Heart left ventricle (tissue), 16 donors: ENCODE measurements at regions not wholly inside any gene's neighbourhood (a gene's known extent, or its start where the extent isn't known, plus 50 kb on each side); places are given as distances from the start of the nearest gene placed in this dataset.

ENCODE experiments used
- ATAC-seq, 4 donors: fragments of 200-7000 bp; cut with Tn5 transposase; one replicate each; pipeline ENCODE4 v1.9.1; 2020 to 2022; ENCODE audit warnings: moderate library complexity in 4 of 4, mild to moderate bottlenecking in 3 of 4, moderate number of reproducible peaks in 1 of 4
- DNase-seq, 5 donors: peaks; one replicate each; pipeline ENCODE4 v3.0.0-alpha.2; 2020
- H3K27ac ChIP-seq, 12 donors: fragments of 200-600 bp; sonication (generic) in 4 of 12; one replicate each; pipeline versions ENCODE4 v1.5.0 to v1.8.0; 2016 to 2022; ENCODE audit warnings: mild to moderate bottlenecking in 2 of 12
- H3K27me3 ChIP-seq, 9 donors: fragments of 200-600 bp; sonication (generic) in 2 of 9; one replicate each; pipeline versions ENCODE4 v1.5.1 to v1.8.0; 2016 to 2022; ENCODE audit warnings: mild to moderate bottlenecking in 3 of 9
- H3K36me3 ChIP-seq, 9 donors: fragments of 200-600 bp; sonication (generic) in 2 of 9; one replicate each; pipeline versions ENCODE4 v1.5.0 to v1.8.0; 2018 to 2022; ENCODE audit warnings: mild to moderate bottlenecking in 2 of 9
- H3K4me1 ChIP-seq, 12 donors: fragments of 200-600 bp; sonication (generic) in 4 of 12; one replicate each; pipeline versions ENCODE4 v1.5.0 to v1.8.0; 2016 to 2022; ENCODE audit warnings: mild to moderate bottlenecking in 3 of 12
- H3K4me3 ChIP-seq, 12 donors: fragments of 200-600 bp; sonication (generic) in 4 of 12; one replicate each; pipeline versions ENCODE4 v1.5.0 to v1.8.0; 2017 to 2022; ENCODE audit warnings: mild to moderate bottlenecking in 9 of 12, moderate library complexity in 4 of 12
- H3K9me3 ChIP-seq, 12 donors: fragments of 200-600 bp; sonication (generic) in 4 of 12; one replicate each; pipeline versions ENCODE4 v1.5.0 to v1.8.0; 2016 to 2022; ENCODE audit warnings: mild to moderate bottlenecking in 1 of 12
- POLR2A ChIP-seq, 2 donors: fragments of 450-650 bp; IDR thresholded peaks; one replicate each; pipeline ENCODE4 v1.6.1; 2017; ENCODE audit warnings: antibody characterized with exemption in 2 of 2, mild to moderate bottlenecking in 2 of 2, moderate library complexity in 2 of 2
- WGBS, 4 donors: extraction: QIAGEN DNeasy Blood & Tissue Kit in 2 of 4; methylation state at CpG; one replicate each; pipeline versions ENCODE4 v1.1.5 to v1.1.7; 2013 to 2018; 5-methylcytosine and 5-hydroxymethylcytosine counted together
- intact Hi-C, 10 donors: fragments of 100-400 bp; cut with DNase I; formaldehyde crosslinking; loops; one replicate each; pipeline versions ENCODE4 v1.11.1 to v1.14.2; 2022
- TF ChIP-seq, protein P1 (sequence below), 12 donors: fragments of 200-600 bp; sonication (generic) in 4 of 12; IDR thresholded peaks; one replicate each; pipeline versions ENCODE4 v1.5.0 to v1.8.0; 2018 to 2022; ENCODE audit warnings: antibody characterized with exemption in 12 of 12, mild to moderate bottlenecking in 5 of 12
- donor health status: ischemic (EF 13 %, LVEDD 7.1; RV severe dilation, severe dysfunction).
- donor health status: healthy with polysubstance abuse.
- donor health status: DM: no; HTN: yes; CAD: no.
- donor health status: DM: no; HTN: no; CAD: no.
- donor health status: ischemic (EF 25% LVEDD 6.9; RV normal size, moderate dysfunction).
- donor health status: ischemic (EF 25% LVEDD 5.7; RV mildly dilated, moderate dysfunction).
- donor health status: healthy.
- donor health status: DM: yes; HTN: yes; CAD: no.
- donor health status: ischemic (EF 35%, LVEDD 5.7; RV mildly dilated, moderate dysfunction).
- donor health status: nonischemic (EF 11% LVEDD 7.7; RV severe dilation, severe dysfunction).
- donor health status: DM: yes; HTN: yes; CAD: no.
- donor health status: PGD.
- donor health status: ischemic (EF 29% LVEDD 5.4; RV normal size, mild dysfunction).
- donor health status: nonischemic (EF 23%, LVEDD 6.1; RV moderate dilation, normal function).

- TF ChIP-seq, protein P1, sequence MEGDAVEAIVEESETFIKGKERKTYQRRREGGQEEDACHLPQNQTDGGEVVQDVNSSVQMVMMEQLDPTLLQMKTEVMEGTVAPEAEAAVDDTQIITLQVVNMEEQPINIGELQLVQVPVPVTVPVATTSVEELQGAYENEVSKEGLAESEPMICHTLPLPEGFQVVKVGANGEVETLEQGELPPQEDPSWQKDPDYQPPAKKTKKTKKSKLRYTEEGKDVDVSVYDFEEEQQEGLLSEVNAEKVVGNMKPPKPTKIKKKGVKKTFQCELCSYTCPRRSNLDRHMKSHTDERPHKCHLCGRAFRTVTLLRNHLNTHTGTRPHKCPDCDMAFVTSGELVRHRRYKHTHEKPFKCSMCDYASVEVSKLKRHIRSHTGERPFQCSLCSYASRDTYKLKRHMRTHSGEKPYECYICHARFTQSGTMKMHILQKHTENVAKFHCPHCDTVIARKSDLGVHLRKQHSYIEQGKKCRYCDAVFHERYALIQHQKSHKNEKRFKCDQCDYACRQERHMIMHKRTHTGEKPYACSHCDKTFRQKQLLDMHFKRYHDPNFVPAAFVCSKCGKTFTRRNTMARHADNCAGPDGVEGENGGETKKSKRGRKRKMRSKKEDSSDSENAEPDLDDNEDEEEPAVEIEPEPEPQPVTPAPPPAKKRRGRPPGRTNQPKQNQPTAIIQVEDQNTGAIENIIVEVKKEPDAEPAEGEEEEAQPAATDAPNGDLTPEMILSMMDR (IDR thresholded peaks at IDR 0.05) = no peak
- TF ChIP-seq POLR2A (IDR thresholded peaks at IDR 0.05) = no peak
- H3K9me3 ChIP-seq = no peaks in the 10 kb centered on the region
- no peaks in the 10 kb centered on the region for H3K36me3 ChIP-seq
- DNase-seq (no peak), ATAC-seq (no peak)
- no peaks in the 10 kb centered on the region for H3K4me1 ChIP-seq
- H3K27me3 ChIP-seq = no peaks in the 10 kb centered on the region
- intact Hi-C loops = no loop called here
- no peak overlapping the region for H3K4me3 ChIP-seq
- no peak overlapping the region for H3K27ac ChIP-seq
Measured at GRCh38 chr5:30891660-30892059, 301.8 kb upstream of the CDH6 start.

GRCh38 chr5:30890377-30890776, 303.1 kb upstream of the CDH6 start:
- Histone ChIP-seq H3K4me3 (no peak overlapping the region), H3K36me3 (no peaks in the 10 kb centered on the region), H3K9me3 (no peaks in the 10 kb centered on the region), H3K27ac (no peak overlapping the region), H3K27me3 (no peaks in the 10 kb centered on the region), H3K4me1 (no peaks in the 10 kb centered on the region)
- DNase-seq = no peak
- no peak for ATAC-seq
- intact Hi-C loops = no loop called here
- TF ChIP-seq POLR2A (IDR thresholded peaks at IDR 0.05) = no peak
- TF ChIP-seq, protein P1 (IDR thresholded peaks at IDR 0.05) = no peak
- 34 to 84% (median 39%) methylated on average over 2 of the region's 2 CpGs for WGBS, 4 donors

DNA sequence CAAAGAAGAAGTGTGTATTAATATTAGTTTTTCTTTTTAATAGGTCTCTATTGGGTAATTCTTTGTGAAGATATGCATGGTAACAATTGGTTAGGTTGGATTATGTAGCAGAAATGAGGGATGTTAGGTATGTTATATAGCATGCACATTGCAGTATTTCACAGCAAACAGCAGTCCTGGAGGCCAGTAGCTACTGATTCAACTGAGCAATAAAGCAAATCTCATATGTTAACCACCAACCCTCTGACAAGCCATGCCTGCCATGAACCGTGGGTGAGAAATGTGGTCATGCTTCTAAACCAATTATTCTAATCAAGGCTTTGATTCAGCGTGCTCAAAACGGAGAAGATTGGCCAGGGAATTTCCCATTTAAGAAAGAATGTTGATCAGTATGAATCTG, 313.0 kb upstream of the CDH6 start:
- intact Hi-C loops = no loop called here
- ATAC-seq = no peak

GRCh38 chr5:30879887-30880286, 313.6 kb upstream of the CDH6 start:
- H3K27ac ChIP-seq = no peak overlapping the region
- 83 to 89% (median 87%) methylated on average over 2 of the region's 2 CpGs for WGBS, 4 donors
- ATAC-seq (no peak), DNase-seq (no peak)
- H3K4me3 ChIP-seq = no peak overlapping the region
- H3K36me3 ChIP-seq = no peaks in the 10 kb centered on the region
- peaks cover 0 to 5% (median 0%) of the 10 kb centered on the region in 12 donors for H3K9me3 ChIP-seq
- intact Hi-C loops = no loop called here
- no peaks in the 10 kb centered on the region for H3K27me3 ChIP-seq
- peaks cover 0 to 4% (median 0%) of the 10 kb centered on the region in 12 donors for H3K4me1 ChIP-seq
- TF ChIP-seq, protein P1 (IDR thresholded peaks at IDR 0.05) = no peak
- no peak for TF ChIP-seq POLR2A (IDR thresholded peaks at IDR 0.05)

More for the DNA sequence above, 313.0 kb upstream of the CDH6 start:
- Histone ChIP-seq H3K9me3 (peaks cover 0 to 7% (median 0%) of the 10 kb centered on the region in 12 donors), H3K36me3 (no peaks in the 10 kb centered on the region), H3K4me1 (no peaks in the 10 kb centered on the region), H3K27ac (no peak overlapping the region), H3K27me3 (no peaks in the 10 kb centered on the region), H3K4me3 (no peak overlapping the region)
- no peak for DNase-seq
- TF ChIP-seq, protein P1 (IDR thresholded peaks at IDR 0.05) = no peak
- TF ChIP-seq POLR2A (IDR thresholded peaks at IDR 0.05) = no peak
- 76 to 87% (median 84%) methylated on average over 3 of the region's 3 CpGs for WGBS, 4 donors
